Stimulated activated CD8-positive, alpha-beta memory T cell treated with anti-CD3 and anti-CD28 coated beads, Interleukin-15, amount 100 ng/mL, for 1 hour (primary cell): ENCODE measurements at regions not wholly inside any gene's neighbourhood (a gene's known extent, or its start where the extent isn't known, plus 50 kb on each side); places are given as distances from the start of the nearest gene placed in this dataset.
"Not testable (repeated sequence)": the region's sequence is repeated elsewhere in the genome, so short reads cannot be mapped to it uniquely, and the experiment has no call there.

Experiments used
- DNase-seq: peaks from one replicate; pipeline ENCODE4 v3.0.0-alpha.2; 2020; ENCODE audit warnings: low read depth

DNA sequence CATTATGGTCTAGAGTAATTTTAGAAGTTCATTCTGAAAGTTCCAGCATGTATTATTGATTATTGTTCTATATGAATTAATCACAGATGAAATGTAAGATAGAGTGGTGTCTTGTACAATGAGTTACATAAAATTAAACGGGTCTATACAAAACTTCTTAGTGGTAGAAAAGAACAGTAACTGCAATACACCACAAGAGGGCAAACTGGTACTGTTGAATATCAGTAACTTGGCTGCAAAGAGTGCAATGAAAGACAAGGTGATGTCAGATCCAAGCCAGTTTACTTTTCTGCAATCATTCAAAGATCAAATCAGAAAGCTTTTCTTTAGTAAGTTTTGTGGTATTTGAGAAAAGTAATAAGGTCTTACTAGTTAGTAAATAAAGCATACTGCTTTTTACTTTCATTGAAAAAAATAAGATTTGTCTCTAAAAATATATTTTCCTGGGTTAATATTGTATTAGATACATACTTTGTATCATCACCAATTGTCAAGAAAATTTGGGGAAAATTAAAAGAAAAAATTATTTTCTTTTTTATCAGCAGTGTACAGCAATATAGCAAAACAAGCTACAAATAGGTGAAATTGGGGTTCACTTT, 66.4 kb upstream of the BTG3 start:
- DNase-seq: no peak

DNA sequence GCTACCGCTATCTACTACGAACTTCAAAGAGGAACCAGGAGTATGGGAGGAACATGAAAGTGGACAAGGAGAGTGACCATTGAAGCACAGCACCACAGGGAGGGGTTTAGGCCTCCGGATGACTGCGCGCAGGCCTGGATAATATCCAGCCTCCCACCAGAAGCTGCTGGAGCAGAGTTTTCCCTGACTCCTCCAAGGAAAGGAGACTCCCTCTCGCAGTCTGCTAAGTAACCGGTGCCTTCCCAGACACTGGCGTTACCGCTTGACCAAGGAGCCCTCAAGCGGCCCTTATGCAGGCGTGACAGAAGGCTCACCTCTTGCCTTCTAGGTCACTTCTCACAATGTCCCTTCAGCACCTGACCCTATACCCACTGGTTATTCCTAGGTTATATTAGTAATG, 64.2 kb upstream of the BTG3 start:
- not testable (repeated sequence) for DNase-seq

DNA sequence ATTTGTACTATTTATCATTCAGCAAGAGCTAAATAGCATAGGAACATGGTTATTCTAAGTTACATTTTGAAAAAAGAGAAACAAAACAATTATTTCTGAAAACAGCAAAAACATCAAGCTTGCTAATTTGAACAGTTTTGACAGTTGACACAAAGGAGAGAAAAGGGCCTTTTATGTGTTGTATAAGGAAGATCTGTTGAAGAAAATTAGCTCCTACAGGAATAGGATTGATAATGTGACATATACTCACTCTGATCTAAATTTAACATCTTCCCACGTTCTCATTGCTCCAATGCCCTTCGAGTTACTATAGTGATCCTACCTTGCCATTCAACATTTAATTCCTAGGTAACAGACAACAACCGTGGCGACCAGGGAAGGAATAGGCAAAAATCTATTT, 61.4 kb upstream of the BTG3 start:
- DNase-seq: no peak

DNA sequence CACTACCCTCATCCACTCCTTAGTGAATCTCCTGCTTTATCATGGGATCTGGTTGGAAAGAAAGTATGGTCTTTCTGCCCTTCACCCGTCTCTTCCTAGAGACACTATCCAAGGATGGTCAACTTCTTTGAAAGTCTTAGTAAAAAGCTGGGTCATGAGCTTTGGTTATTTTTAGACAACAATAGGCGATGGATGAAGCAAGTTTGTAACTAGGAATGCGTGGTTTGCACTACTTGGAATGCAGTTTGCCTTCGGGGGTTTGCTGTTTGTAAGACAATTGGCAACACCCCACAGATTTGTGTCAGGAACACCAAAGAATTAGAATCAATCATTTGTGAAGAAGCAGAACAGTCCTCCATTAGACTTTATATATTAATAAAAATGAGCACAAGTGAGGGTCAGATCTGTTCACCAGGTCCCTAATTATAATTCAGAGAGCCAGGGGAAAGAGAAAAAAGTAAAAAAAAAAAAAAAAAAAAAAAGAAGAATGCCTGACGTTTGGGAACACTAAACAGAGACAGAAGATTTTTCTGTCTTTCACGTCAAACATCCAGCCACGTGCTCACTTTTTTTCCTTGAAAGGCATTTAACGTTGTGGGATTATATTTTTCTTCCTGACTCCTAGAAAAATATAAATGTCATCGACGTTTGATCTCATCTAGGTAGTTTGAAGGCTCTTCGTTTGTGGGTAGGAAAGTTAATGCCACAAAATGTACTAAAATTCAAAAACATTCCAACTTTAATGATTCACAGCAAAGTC, 60.7 kb upstream of the BTG3 start:
- DNase-seq: no peak

DNA sequence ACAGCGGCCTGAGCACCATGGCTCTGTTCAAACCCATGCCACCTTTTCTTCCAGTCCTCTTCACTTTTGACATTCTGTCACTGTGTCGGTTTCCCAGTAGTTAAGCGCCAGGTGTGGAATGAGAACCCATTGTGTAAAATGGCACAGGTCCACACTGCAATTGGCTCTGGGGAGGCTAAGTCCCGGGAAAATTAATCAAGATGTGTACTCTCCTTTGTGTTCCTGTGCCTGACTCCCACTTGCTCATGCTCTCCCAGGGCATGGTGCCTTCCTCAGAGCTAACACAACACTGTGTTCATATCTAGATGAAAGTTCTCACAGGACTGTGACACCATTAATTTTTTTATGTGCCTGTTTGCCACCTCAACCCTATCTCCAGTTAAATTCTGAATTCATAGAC, 59.0 kb upstream of the BTG3 start:
- DNase-seq: no peak

DNA sequence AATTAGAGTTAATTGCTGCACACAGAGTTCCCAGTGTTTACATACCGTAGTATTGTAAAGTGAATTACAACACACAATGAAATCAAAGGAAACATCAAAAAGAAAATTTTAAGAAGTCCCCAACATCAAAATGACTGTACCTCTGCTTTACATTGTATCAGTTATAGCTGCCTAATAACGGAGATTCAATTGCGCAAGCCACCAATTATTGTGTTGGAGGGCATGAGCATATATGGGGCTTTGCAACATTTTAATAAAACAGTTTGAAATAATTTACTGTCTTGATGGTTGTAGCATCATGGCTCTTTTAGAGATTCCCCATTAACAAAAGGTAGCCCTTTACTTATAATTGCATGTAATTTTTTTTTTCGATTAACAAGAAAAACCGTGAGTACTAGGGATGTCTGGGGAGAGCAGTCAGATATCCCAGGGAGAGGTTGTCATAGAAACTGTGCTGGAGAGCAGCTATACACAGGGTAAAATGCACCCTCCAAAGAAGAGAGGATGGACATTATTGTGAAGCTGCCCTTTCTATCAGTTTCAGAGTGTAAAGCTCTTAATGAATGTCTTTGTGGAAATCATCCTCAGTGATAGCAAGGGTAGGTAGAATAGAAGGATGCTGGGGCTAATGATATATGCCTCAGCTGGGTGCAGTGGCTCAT, 55.9 kb upstream of the BTG3 start:
- no peak for DNase-seq

DNA sequence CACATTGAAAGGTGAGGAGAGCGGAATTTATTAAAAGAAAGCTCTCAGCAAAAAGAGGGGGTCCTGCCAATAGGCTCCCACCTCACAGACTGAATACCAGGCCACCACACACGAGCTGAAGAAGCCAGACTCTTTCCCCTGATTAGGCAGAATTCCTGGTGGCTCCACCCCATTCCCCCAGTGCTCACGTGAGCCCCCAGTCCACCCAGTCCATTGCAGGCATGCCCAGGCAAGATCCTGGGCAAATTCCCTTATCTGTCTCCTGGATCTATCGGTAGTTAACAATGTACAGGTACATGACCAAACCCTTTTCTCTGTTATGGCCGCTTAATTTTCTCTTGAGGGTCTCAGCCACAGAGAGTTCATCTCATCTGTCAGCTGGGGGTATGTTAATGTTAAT, 54.6 kb upstream of the BTG3 start:
- no peak for DNase-seq
